Mucosa of descending colon (tissue), 3 donors: ENCODE measurements at regions not wholly inside any gene's neighbourhood (a gene's known extent, or its start where the extent isn't known, plus 50 kb on each side); places are given as distances from the start of the nearest gene placed in this dataset.

Experiments used
- ATAC-seq: fragments of 200-7000 bp; cut with Tn5 transposase; one replicate; pipeline ENCODE4 v1.9.1; 2020; ENCODE audit warnings: mild to moderate bottlenecking, moderate library complexity
- DNase-seq, 3 donors: peaks; one replicate each; pipeline ENCODE4 v3.0.0-alpha.2; 2020
- H3K36me3 ChIP-seq: fragments of 200-600 bp; one replicate; pipeline ENCODE4 v1.8.0; 2021; ENCODE audit warnings: low read depth, mild to moderate bottlenecking
- H3K4me1 ChIP-seq: fragments of 200-600 bp; one replicate; pipeline ENCODE4 v1.8.0; 2021; ENCODE audit warnings: low read depth, mild to moderate bottlenecking
- H3K4me3 ChIP-seq: fragments of 200-600 bp; one replicate; pipeline ENCODE4 v1.8.0; 2021; ENCODE audit warnings: mild to moderate bottlenecking
- H3K9me3 ChIP-seq: fragments of 200-600 bp; one replicate; pipeline ENCODE4 v1.8.0; 2021; ENCODE audit warnings: mild to moderate bottlenecking
- intact Hi-C, 2 donors: fragments of 100-400 bp; cut with DNase I in 1 of 2; cut with micrococcal nuclease in 1 of 2; formaldehyde crosslinking; loops; one replicate each; pipeline versions ENCODE4 v1.11.0 to v1.11.1; 2022; cut with DNase I, micrococcal nuclease
- TF ChIP-seq, protein P1 (sequence below): fragments of 200-600 bp; IDR thresholded peaks from one replicate; pipeline ENCODE4 v1.8.0; 2022; ENCODE audit warnings: antibody characterized with exemption, mild to moderate bottlenecking
- donor health status: DM: no; HTN: no; CAD: no; lungs with moderate emphysema.
- donor health status: DM: no; HTN: no; CAD: no.
- donor health status: DM: no; HTN: yes; CAD: no.

DNA sequence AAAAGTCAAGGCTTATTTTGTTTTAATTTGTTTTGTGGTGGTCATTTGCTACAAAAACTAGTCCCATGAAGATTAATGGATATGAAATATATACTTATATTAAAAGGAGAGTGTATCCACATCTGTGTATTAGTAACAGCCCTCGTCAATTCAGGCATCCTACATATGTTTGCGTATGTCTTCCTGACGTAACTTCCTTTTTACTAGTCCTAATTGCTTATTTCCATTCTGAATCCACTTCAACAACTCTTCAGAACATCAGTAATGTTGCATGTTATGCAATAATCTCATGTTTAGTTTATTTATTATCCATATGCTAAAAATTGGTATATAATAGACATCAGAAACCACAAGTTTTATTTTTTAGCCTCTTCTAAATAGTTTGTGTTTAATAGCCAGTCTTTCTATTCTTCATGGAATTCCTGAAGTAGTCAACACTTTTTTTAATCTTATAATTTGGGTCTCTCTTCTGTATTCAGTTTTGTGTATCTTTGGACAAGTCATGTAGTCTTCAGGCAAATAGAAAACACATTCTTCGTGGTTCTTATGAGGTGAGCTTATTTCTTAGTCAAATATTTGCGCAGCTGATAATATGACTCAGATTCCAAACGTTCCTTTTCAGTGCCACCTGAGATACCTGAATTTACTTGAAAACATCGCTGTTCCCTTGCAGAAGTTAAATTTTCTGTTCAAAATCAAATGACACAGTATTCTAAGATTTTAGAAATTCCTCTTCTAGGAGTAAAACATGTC lies 268.6 kb downstream of the CCDC59 start:
- H3K36me3 ChIP-seq, result no peaks in the 10 kb centered on the region
- intact Hi-C loops, result no loop called here
- DNase-seq, result no peak
- TF ChIP-seq, protein P1, sequence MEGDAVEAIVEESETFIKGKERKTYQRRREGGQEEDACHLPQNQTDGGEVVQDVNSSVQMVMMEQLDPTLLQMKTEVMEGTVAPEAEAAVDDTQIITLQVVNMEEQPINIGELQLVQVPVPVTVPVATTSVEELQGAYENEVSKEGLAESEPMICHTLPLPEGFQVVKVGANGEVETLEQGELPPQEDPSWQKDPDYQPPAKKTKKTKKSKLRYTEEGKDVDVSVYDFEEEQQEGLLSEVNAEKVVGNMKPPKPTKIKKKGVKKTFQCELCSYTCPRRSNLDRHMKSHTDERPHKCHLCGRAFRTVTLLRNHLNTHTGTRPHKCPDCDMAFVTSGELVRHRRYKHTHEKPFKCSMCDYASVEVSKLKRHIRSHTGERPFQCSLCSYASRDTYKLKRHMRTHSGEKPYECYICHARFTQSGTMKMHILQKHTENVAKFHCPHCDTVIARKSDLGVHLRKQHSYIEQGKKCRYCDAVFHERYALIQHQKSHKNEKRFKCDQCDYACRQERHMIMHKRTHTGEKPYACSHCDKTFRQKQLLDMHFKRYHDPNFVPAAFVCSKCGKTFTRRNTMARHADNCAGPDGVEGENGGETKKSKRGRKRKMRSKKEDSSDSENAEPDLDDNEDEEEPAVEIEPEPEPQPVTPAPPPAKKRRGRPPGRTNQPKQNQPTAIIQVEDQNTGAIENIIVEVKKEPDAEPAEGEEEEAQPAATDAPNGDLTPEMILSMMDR, result no peak
- H3K9me3 ChIP-seq, result peaks cover 5% of the 10 kb centered on the region
- no peaks in the 10 kb centered on the region for H3K4me1 ChIP-seq
- ATAC-seq, result no peak
- no peak overlapping the region for H3K4me3 ChIP-seq

DNA sequence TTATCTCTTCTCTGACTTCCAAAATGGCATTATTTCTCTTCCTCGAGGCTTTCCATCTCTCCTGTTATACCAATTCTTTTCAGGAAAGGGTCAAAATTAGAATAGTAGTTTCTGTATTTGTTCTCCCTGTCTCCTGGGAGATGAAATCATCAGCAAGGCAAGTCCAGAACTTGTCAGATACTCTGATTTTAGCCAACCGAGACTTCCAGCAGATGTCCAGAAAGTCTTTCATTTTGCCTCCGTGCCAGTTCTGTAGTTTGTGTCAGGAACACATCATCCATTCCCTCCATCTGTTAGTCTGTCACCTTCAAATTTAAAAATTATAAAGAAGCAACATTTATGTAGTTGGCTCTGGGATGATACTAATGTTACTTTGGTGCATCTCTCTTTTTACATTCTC lies 275.7 kb downstream of the CCDC59 start:
- H3K36me3 ChIP-seq, result no peaks in the 10 kb centered on the region
- TF ChIP-seq, protein P1, result no peak
- intact Hi-C loops, result no loop called here
- peaks cover 6% of the 10 kb centered on the region for H3K9me3 ChIP-seq
- H3K4me3 ChIP-seq, result no peak overlapping the region
- DNase-seq, result no peak
- ATAC-seq, result no peak
- no peaks in the 10 kb centered on the region for H3K4me1 ChIP-seq

DNA sequence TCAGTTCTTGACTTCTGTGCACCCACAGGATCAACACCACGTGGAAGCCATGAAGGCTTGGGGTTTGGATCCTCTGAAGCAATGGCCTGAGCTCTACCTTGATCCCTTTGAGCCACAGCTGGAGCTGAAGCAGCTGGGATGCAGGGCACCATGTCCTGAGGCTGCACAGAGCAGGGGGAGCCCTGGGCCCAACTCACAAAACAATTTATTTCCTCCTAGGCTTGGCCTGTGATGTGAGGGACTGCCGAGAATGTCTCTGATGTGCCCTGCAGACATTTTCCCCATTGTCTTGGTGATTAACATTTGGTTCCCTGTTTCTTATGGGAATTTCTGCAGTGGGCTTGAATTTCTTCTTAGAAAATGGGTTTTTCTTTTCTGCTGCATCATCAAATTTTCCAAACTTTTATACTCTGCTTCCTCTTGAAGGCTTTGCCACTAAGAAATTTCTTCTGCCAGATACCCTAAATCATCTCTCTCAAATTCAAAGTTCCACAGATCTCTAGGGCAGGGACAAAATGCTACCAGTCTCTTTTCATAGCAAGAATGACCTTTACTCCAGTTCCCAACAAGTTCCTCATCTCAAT lies 288.2 kb downstream of the CCDC59 start:
- H3K36me3 ChIP-seq, result no peaks in the 10 kb centered on the region
- DNase-seq, result no peak
- intact Hi-C loops, result no loop called here

DNA sequence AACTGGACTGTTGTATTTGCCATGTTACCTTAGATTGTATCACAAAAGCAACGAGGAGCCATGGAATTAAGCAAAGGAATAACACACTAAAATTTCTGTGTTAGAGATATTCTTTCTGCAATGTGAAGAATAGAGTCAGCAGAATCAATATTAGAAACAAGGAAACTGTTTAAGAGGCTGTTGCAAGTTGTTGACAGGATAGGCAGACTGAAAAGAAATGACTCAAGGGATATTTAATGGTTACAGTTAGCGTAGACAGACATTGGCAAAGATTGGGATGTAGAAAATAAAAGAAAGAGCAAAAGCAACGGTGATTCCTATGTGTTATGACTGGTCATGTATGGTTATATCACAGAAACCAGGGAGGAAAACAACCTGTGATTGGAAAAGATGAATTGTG lies 299.0 kb upstream of the PPFIA2 start:
- Histone ChIP-seq H3K4me3 (no peak overlapping the region), H3K9me3 (no peaks in the 10 kb centered on the region), H3K36me3 (no peaks in the 10 kb centered on the region), H3K4me1 (no peaks in the 10 kb centered on the region)
- TF ChIP-seq, protein P1, result no peak
- DNase-seq (no peak), ATAC-seq (no peak)
- intact Hi-C loops, result no loop called here

More for the DNA sequence above, 288.2 kb downstream of the CCDC59 start:
- Histone ChIP-seq H3K4me1 (no peaks in the 10 kb centered on the region), H3K4me3 (no peak overlapping the region), H3K9me3 (no peaks in the 10 kb centered on the region)
- no peak for ATAC-seq
- TF ChIP-seq, protein P1, result no peak

DNA sequence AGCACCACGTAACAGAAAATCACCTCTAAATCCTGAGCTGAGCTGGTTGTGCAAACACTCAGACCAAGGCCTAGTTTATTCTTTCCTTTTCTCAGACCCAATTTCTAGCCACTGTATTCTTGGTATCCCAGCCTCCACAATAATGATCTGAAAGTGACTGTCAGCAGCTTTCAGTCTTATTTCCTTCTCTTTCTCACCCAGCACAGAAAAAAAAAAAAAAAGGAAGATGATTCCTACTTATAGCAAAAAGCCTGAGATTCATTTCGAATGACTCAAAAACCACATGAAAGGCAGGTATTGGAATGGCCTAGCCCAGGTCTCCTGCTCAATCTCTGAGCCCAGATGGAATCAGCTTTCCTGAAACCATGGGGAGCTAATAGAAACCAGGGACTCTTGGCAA lies 298.6 kb upstream of the PPFIA2 start:
- H3K4me3 ChIP-seq, result no peak overlapping the region
- intact Hi-C loops, result no loop called here
- H3K4me1 ChIP-seq, result no peaks in the 10 kb centered on the region
- H3K9me3 ChIP-seq, result no peaks in the 10 kb centered on the region
- ATAC-seq, result no peak
- no peak for DNase-seq
- no peaks in the 10 kb centered on the region for H3K36me3 ChIP-seq
- TF ChIP-seq, protein P1, result no peak
